ENCODE measurements at regions not wholly inside any gene's neighbourhood (a gene's known extent, or its start where the extent isn't known, plus 50 kb on each side); places are given as distances from the start of the nearest gene placed in this dataset.

DNA sequence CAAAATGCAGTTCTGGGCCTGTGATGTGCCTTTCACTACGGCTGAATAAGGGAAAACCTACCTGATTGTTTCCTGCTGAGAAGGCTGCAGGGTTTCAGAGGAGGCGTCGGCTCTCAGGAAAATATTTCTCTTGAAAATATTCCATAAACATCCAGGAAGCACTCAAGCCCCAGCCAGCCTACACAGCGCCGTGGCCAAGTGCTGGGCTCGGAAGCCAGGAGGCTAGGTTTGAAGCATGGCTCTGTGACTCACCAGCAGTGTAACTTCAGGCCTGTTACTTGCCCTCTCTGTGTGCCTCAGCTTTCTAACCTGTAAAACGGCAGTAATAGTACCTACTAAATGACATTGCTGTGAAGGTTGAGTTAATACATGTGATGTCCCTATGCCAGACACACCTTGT is 399.1 kb downstream of the GATA3 start:
- no peaks in the 10 kb centered on the region for H3K36me3 ChIP-seq (ENCODE audit: control insufficient read depth, insufficient read depth, low read length)
- H3K27ac ChIP-seq (ENCODE audit: low read length) = no peak overlapping the region
- WGBS (ENCODE audit: insufficient coverage) = 29% methylated on average over 5 of the region's 7 CpGs
- H3K4me1 ChIP-seq (ENCODE audit: control insufficient read depth, insufficient read depth, low read length) = no peaks in the 10 kb centered on the region
- peak; percentile 50 for DNase-seq
- peaks cover 8% of the 10 kb centered on the region for H3K9me3 ChIP-seq (replicated peaks; ENCODE audit: control insufficient read depth, low read depth, low read length)
- no peaks in the 10 kb centered on the region for H3K27me3 ChIP-seq (ENCODE audit: control insufficient read depth, insufficient read depth, low read length)
- H3K4me3 ChIP-seq (ENCODE audit: low read length) = no peak overlapping the region

DNA sequence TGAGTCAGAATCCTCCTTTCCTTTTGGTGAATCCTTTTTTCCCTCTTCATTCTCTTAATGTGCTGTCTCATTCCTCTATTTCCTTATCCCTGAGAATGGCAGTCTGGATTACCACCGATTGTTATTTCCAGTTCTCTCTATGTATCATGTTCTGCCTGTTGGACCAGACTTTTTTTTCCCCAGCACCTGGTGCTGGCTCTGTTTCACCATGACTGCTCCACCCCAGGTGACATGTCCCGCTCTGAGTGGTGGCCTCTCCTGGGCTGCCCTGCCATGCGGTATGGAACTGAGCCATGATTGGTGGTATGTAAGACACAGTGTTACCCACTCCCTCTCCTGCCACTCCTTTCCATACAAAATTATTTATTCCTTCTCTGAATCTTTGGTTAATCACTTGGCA is 399.9 kb downstream of the GATA3 start:
- Histone ChIP-seq H3K9me3 (replicated peaks; ENCODE audit: control insufficient read depth, low read depth, low read length) (peaks cover 8% of the 10 kb centered on the region), H3K4me3 (ENCODE audit: low read length) (no peak overlapping the region), H3K27ac (ENCODE audit: low read length) (no peak overlapping the region), H3K27me3 (ENCODE audit: control insufficient read depth, insufficient read depth, low read length) (no peaks in the 10 kb centered on the region), H3K4me1 (ENCODE audit: control insufficient read depth, insufficient read depth, low read length) (no peaks in the 10 kb centered on the region), H3K36me3 (ENCODE audit: control insufficient read depth, insufficient read depth, low read length) (no peaks in the 10 kb centered on the region)
- 67% methylated on average over 1 of the region's 3 CpGs for WGBS (ENCODE audit: insufficient coverage)
- DNase-seq = no peak

DNA sequence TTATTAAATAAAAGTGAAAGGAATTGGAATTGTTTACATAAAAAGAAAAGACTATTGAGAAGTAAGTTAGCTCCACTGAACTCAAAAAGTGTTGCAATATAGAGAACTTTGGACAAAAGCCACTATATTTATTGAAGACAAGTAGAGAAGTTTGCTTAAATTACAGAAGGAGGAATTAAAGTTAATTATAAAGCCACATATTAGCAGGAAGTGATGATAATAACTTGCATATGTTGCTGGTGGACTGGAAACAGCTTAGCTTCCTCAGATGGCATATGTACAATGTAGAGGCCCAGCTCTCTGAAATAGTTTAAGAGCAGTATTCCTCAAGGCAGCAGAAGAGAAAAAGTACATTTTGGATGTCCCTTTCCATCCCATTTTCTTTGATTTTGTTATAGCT is 400.7 kb downstream of the GATA3 start:
- Histone ChIP-seq H3K27ac (ENCODE audit: low read length) (no peak overlapping the region), H3K4me3 (ENCODE audit: low read length) (no peak overlapping the region), H3K4me1 (ENCODE audit: control insufficient read depth, insufficient read depth, low read length) (no peaks in the 10 kb centered on the region), H3K27me3 (ENCODE audit: control insufficient read depth, insufficient read depth, low read length) (no peaks in the 10 kb centered on the region), H3K9me3 (replicated peaks; ENCODE audit: control insufficient read depth, low read depth, low read length) (peaks cover 8% of the 10 kb centered on the region), H3K36me3 (ENCODE audit: control insufficient read depth, insufficient read depth, low read length) (no peaks in the 10 kb centered on the region)
- DNase-seq = peak; percentile 2

DNA sequence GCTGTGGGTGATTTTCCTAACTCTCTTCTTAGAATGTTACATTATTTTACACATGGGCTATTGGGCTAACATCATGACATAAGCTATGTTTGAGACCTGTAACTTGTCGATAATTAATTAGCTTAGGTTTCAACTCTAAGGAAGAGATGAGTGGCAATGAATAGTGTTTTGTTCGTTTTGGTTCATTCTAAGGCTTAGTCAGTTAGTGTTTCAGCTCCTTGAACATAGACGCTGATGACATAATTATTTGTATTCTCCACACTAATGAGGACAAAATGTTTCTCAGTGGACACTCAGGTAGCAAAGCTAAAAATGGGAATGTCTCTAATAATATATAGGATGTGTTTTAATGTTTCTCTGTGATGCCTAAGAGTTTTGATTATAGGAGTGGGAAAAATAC is 401.9 kb downstream of the GATA3 start:
- Histone ChIP-seq H3K27ac (ENCODE audit: low read length) (no peak overlapping the region), H3K9me3 (replicated peaks; ENCODE audit: control insufficient read depth, low read depth, low read length) (peaks cover 8% of the 10 kb centered on the region), H3K36me3 (ENCODE audit: control insufficient read depth, insufficient read depth, low read length) (no peaks in the 10 kb centered on the region), H3K4me1 (ENCODE audit: control insufficient read depth, insufficient read depth, low read length) (no peaks in the 10 kb centered on the region), H3K27me3 (ENCODE audit: control insufficient read depth, insufficient read depth, low read length) (no peaks in the 10 kb centered on the region), H3K4me3 (ENCODE audit: low read length) (no peak overlapping the region)
- DNase-seq = no peak
- WGBS (ENCODE audit: insufficient coverage) = no CpG with 5 or more reads among the region's 3 CpGs

DNA sequence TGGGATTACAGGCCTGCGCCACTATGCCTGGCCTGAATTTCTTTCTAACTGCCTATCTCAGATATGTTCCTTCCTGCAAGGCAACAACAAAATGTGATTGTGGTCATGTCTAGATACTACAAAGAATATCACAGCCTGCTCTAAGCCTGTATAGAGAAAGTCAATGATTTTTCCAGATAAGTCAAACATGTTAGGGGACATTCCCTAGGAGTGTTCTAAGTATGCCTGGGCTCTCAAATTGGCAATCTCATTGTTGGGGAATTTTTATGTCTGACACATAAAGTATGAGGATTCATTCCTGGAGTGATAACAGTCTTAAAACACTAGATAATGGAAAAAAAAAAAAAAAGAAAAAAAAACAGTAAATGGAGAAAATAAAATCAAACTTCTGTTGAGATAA is 406.1 kb downstream of the GATA3 start:
- no peaks in the 10 kb centered on the region for H3K27me3 ChIP-seq (ENCODE audit: control insufficient read depth, insufficient read depth, low read length)
- DNase-seq = no peak
- H3K4me1 ChIP-seq (ENCODE audit: control insufficient read depth, insufficient read depth, low read length) = no peaks in the 10 kb centered on the region
- H3K9me3 ChIP-seq (replicated peaks; ENCODE audit: control insufficient read depth, low read depth, low read length) = peaks cover 8% of the 10 kb centered on the region
- H3K4me3 ChIP-seq (ENCODE audit: low read length) = no peak overlapping the region
- H3K27ac ChIP-seq (ENCODE audit: low read length) = no peak overlapping the region
- no peaks in the 10 kb centered on the region for H3K36me3 ChIP-seq (ENCODE audit: control insufficient read depth, insufficient read depth, low read length)
- no CpG with 5 or more reads among the region's 1 CpG for WGBS (ENCODE audit: insufficient coverage)

DNA sequence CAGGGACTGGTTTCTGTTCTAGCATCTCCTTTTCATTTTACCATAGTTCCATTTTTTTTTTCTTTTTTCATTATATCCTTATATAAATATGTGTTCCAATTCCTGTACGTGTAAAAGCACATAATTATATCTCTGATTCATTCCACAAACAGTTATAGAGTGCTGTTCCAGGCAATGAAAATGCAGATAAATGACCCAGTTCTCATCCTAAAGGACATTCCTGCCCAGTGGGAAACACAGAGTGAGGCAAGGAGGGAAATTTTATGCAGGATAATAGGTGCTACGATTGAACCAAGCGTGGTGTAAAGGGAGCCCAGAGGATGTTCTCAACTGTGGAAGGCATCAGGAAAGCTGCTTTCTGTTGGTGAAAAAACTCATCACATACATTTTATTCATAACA is 408.1 kb downstream of the GATA3 start:
- H3K4me1 ChIP-seq (ENCODE audit: control insufficient read depth, insufficient read depth, low read length) = no peaks in the 10 kb centered on the region
- H3K9me3 ChIP-seq (replicated peaks; ENCODE audit: control insufficient read depth, low read depth, low read length) = peaks cover 5% of the 10 kb centered on the region
- H3K27me3 ChIP-seq (ENCODE audit: control insufficient read depth, insufficient read depth, low read length) = no peaks in the 10 kb centered on the region
- no peak overlapping the region for H3K4me3 ChIP-seq (ENCODE audit: low read length)
- no CpG with 5 or more reads among the region's 3 CpGs for WGBS (ENCODE audit: insufficient coverage)
- no peaks in the 10 kb centered on the region for H3K36me3 ChIP-seq (ENCODE audit: control insufficient read depth, insufficient read depth, low read length)
- no peak for DNase-seq
- no peak overlapping the region for H3K27ac ChIP-seq (ENCODE audit: low read length)

DNA sequence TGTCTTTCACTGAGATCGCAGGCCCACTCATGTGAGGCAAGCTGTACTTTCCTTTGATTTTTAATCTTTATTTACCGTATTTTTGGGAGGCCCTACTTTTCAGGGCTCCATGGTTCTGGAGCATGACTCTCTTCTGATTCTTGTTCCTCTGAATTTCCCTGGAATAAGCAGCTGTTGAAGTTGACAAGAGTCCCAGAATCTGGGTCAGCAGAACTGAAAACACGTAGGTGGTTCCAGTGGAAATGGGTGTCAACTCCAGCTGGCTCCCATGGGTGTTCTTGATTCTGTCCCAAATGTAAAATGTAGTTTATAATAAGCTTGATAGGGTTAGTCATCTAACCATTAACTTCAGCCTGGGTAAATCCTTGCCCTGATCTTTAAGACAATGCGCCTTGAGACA is 409.4 kb downstream of the GATA3 start:
- 89% methylated on average over 2 of the region's 4 CpGs for WGBS (ENCODE audit: insufficient coverage)
- H3K27ac ChIP-seq (ENCODE audit: low read length) = no peak overlapping the region
- H3K4me3 ChIP-seq (ENCODE audit: low read length) = no peak overlapping the region
- H3K4me1 ChIP-seq (ENCODE audit: control insufficient read depth, insufficient read depth, low read length) = no peaks in the 10 kb centered on the region
- H3K36me3 ChIP-seq (ENCODE audit: control insufficient read depth, insufficient read depth, low read length) = no peaks in the 10 kb centered on the region
- DNase-seq = no peak
- no peaks in the 10 kb centered on the region for H3K9me3 ChIP-seq (replicated peaks; ENCODE audit: control insufficient read depth, low read depth, low read length)
- no peaks in the 10 kb centered on the region for H3K27me3 ChIP-seq (ENCODE audit: control insufficient read depth, insufficient read depth, low read length)

DNA sequence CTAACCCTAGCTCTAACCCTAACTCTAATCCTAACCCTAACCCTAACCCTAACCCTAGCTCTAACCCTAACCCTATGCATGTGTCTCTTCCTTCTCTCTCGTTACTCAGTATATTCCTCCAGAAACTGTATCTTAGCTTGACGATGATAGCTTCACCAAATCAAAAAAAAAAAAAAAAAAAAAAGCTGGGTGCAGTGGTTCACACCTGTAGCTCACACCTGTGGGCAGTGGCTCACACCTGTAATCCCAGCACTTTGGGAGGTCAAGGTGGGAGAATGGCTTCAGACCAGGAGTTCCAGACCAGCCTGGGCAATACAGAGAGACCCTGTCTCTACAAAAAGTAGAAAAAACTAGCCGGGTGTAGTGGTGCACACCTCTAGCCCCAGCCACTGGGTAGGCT is 414.0 kb downstream of the GATA3 start:
- no CpG with 5 or more reads among the region's 3 CpGs for WGBS (ENCODE audit: insufficient coverage)
- Histone ChIP-seq H3K27me3 (ENCODE audit: control insufficient read depth, insufficient read depth, low read length) (no peaks in the 10 kb centered on the region), H3K36me3 (ENCODE audit: control insufficient read depth, insufficient read depth, low read length) (no peaks in the 10 kb centered on the region), H3K4me3 (ENCODE audit: low read length) (no peak overlapping the region), H3K27ac (ENCODE audit: low read length) (no peak overlapping the region), H3K4me1 (ENCODE audit: control insufficient read depth, insufficient read depth, low read length) (no peaks in the 10 kb centered on the region), H3K9me3 (replicated peaks; ENCODE audit: control insufficient read depth, low read depth, low read length) (no peaks in the 10 kb centered on the region)
- DNase-seq = no peak

DNA sequence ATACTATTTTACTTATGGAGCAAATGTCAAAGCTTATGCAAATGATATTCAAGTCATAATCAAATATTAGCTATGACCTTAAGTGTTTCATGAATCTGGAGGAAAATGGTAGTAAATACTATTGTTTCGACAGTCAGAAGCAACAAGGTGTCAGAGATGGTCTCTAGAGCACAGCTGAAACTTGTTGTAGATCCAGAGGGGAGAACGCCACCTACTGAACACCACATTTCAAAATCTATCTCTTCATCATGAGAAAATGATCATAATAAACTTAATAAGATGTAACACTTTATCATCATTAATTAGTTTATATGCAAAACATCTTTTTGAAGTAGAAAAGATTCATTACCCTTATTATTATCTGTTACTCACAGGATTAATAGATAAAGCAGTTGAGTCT is 418.7 kb downstream of the GATA3 start:
- WGBS (ENCODE audit: insufficient coverage) = no CpG with 5 or more reads among the region's 2 CpGs
- Histone ChIP-seq H3K9me3 (replicated peaks; ENCODE audit: control insufficient read depth, low read depth, low read length) (peaks cover 2% of the 10 kb centered on the region), H3K4me1 (ENCODE audit: control insufficient read depth, insufficient read depth, low read length) (no peaks in the 10 kb centered on the region)

DNA sequence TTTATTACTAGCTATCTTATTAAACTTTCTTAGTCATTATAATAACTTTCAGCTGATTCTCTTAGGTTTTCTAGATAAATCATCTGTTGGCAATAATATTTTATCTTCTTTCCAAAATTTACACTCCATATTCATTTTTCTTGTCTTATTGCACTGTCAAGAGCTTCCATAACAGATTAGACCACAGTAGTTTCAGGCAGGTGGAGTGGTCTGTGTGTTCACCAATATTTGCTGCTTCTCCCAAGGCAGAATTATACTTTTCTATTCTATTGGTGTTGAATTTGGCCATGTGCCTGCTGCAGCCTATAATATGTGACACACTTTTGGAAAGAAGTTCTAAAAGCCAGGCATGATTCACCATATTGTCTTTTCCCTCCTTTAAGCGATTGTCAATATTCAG is 422.8 kb downstream of the GATA3 start:
- no peak overlapping the region for H3K4me3 ChIP-seq (ENCODE audit: low read length)
- no CpG with 5 or more reads among the region's 1 CpG for WGBS (ENCODE audit: insufficient coverage)
- peaks cover 2% of the 10 kb centered on the region for H3K9me3 ChIP-seq (replicated peaks; ENCODE audit: control insufficient read depth, low read depth, low read length)
- H3K27me3 ChIP-seq (ENCODE audit: control insufficient read depth, insufficient read depth, low read length) = no peaks in the 10 kb centered on the region
- no peak overlapping the region for H3K27ac ChIP-seq (ENCODE audit: low read length)
- no peaks in the 10 kb centered on the region for H3K36me3 ChIP-seq (ENCODE audit: control insufficient read depth, insufficient read depth, low read length)
- no peak for DNase-seq
- no peaks in the 10 kb centered on the region for H3K4me1 ChIP-seq (ENCODE audit: control insufficient read depth, insufficient read depth, low read length)

More for the DNA sequence above, 418.7 kb downstream of the GATA3 start:
- H3K27me3 ChIP-seq (ENCODE audit: control insufficient read depth, insufficient read depth, low read length) = no peaks in the 10 kb centered on the region
- H3K27ac ChIP-seq (ENCODE audit: low read length) = no peak overlapping the region
- H3K36me3 ChIP-seq (ENCODE audit: control insufficient read depth, insufficient read depth, low read length) = no peaks in the 10 kb centered on the region
- H3K4me3 ChIP-seq (ENCODE audit: low read length) = no peak overlapping the region
- DNase-seq = no peak

DNA sequence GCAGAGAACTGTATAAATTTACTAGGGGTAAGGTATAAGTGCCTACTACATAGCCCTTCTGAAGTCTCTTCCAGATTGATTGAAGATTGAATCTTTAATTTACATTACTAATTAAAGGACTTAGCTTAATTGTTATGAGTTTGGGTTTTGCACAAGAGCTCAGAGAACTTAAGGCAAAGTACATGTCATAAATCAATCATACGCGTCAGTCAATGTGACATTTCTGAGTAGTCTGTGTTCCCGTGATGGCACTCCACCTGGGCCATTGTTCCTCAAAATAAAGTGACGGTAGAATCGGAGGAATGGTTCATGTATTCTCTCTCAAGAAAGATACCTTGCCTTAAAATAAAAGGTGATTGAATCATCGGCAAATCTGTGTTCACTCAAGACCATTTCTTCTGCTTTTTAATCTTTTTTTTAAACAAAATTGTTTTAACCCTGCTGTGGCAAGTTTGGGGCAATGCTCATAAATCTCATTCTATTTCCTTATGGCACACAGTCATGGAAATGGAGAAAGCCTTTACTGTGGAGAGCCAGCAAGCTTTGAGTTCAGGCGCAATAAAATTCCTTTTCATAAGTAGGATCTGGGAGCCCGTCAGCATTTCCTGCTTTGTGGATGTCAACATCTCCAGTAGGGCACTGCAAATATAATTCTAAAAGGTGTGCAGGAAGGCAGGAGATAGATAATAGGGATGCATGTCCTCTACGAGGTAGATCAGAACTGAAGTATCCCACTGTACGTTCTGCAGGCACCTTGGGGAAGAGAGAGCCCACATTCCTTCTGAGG is 427.4 kb downstream of the GATA3 start:
- Histone ChIP-seq H3K27ac (ENCODE audit: low read length) (no peak overlapping the region), H3K36me3 (ENCODE audit: control insufficient read depth, insufficient read depth, low read length) (no peaks in the 10 kb centered on the region), H3K27me3 (ENCODE audit: control insufficient read depth, insufficient read depth, low read length) (no peaks in the 10 kb centered on the region), H3K4me3 (ENCODE audit: low read length) (no peak overlapping the region), H3K9me3 (replicated peaks; ENCODE audit: control insufficient read depth, low read depth, low read length) (no peaks in the 10 kb centered on the region), H3K4me1 (ENCODE audit: control insufficient read depth, insufficient read depth, low read length) (no peaks in the 10 kb centered on the region)
- 75% methylated on average over 4 of the region's 10 CpGs for WGBS (ENCODE audit: insufficient coverage)
- DNase-seq = no peak
